DOHH2 (cell line): ENCODE measurements at regions not wholly inside any gene's neighbourhood (a gene's known extent, or its start where the extent isn't known, plus 50 kb on each side); places are given as distances from the start of the nearest gene placed in this dataset.

Experiments used
- H3F3A ChIP-seq: fragments of 200-600 bp; sonication (generic), shearing (Covaris generic); 2 replicates; pipeline ENCODE4 v1.6.0; 2016; ENCODE audit warnings: antibody characterized with exemption, mild to moderate bottlenecking; ENCODE audit not compliant: control insufficient read depth, insufficient read depth
- H3K27ac ChIP-seq: fragments of 200-600 bp; sonication (generic); 2 replicates; pipeline ENCODE4 v1.5.1; 2014; ENCODE audit warnings: low read depth, mild to moderate bottlenecking, low read length, moderate library complexity
- H3K27me3 ChIP-seq: fragments of 200-600 bp; sonication (generic); 2 replicates; pipeline ENCODE4 v1.6.1; 2014; ENCODE audit warnings: mild to moderate bottlenecking, low read length, mixed read lengths; ENCODE audit not compliant: control insufficient read depth
- H3K36me3 ChIP-seq: fragments of 200-600 bp; sonication (generic); 2 replicates; pipeline ENCODE4 v1.6.1; 2014; ENCODE audit warnings: mild to moderate bottlenecking, low read length, moderate library complexity, mixed read lengths; ENCODE audit not compliant: control insufficient read depth
- H3K4me1 ChIP-seq: fragments of 200-600 bp; sonication (generic); 2 replicates; pipeline ENCODE4 v1.6.1; 2014; ENCODE audit warnings: mild to moderate bottlenecking, low read length, mixed read lengths; ENCODE audit not compliant: control insufficient read depth
- H3K4me2 ChIP-seq: fragments of 200-600 bp; sonication (generic); 2 replicates; pipeline ENCODE4 v1.6.0; 2014; ENCODE audit warnings: mild to moderate bottlenecking, low read length, moderate library complexity
- H3K4me3 ChIP-seq: fragments of 200-600 bp; sonication (generic); 2 replicates; pipeline ENCODE4 v1.5.1; 2014; ENCODE audit warnings: mild to moderate bottlenecking, low read length, mixed read lengths
- H3K79me2 ChIP-seq: fragments of 200-600 bp; sonication (generic); 2 replicates; pipeline ENCODE4 v1.6.1; 2014; ENCODE audit warnings: mild to moderate bottlenecking, low read length, mixed read lengths; ENCODE audit not compliant: control insufficient read depth
- H3K9me2 ChIP-seq: fragments of 200-600 bp; sonication (generic); replicated peaks from 2 replicates; pipeline ENCODE4 v1.6.1; 2014; ENCODE audit warnings: mild to moderate bottlenecking, low read length, mixed read lengths; ENCODE audit not compliant: control insufficient read depth
- H3K9me3 ChIP-seq: fragments of 200-600 bp; sonication (generic); 2 replicates; pipeline ENCODE4 v1.6.1; 2014; ENCODE audit warnings: antibody characterized with exemption, low read length, mixed read lengths; ENCODE audit not compliant: control insufficient read depth, insufficient read depth
- H4K20me1 ChIP-seq: fragments of 200-600 bp; sonication (generic); 2 replicates; pipeline ENCODE4 v1.6.0; 2014; ENCODE audit warnings: low read depth, mild to moderate bottlenecking, antibody characterized with exemption, low read length, moderate library complexity; ENCODE audit not compliant: control insufficient read depth, insufficient read depth
- CTCF ChIP-seq: fragments of 200-600 bp; sonication (generic); IDR thresholded peaks from one replicate; pipeline ENCODE4 v1.5.1; 2014; ENCODE audit warnings: antibody characterized with exemption, mild to moderate bottlenecking, low read depth, low read length; ENCODE audit not compliant: poor library complexity, severe bottlenecking
- EZH2phosphoT487 ChIP-seq: fragments of 200-600 bp; sonication (generic); IDR thresholded peaks from 2 replicates; pipeline ENCODE4 v1.6.1; 2017; ENCODE audit warnings: borderline replicate concordance, mild to moderate bottlenecking, antibody characterized with exemption, low read length, moderate library complexity, mixed read lengths

GRCh38 chr3:176554264-176554663 is 643.0 kb downstream of the TBL1XR1 start:
- no peaks in the 10 kb centered on the region for H3K4me1 ChIP-seq
- H3K27ac ChIP-seq, result no peak overlapping the region
- no peaks in the 10 kb centered on the region for H3K79me2 ChIP-seq
- no peak overlapping the region for H3K4me2 ChIP-seq
- no peaks in the 10 kb centered on the region for H3K36me3 ChIP-seq
- H4K20me1 ChIP-seq, result no peaks in the 10 kb centered on the region
- no peaks in the 10 kb centered on the region for H3K9me3 ChIP-seq
- no peaks in the 10 kb centered on the region for H3K9me2 ChIP-seq
- TF ChIP-seq EZH2phosphoT487, result no peak
- TF ChIP-seq CTCF, result no peak
- no peaks in the 10 kb centered on the region for H3F3A ChIP-seq
- H3K27me3 ChIP-seq, result no peaks in the 10 kb centered on the region
- H3K4me3 ChIP-seq, result no peak overlapping the region

GRCh38 chr3:176526942-176527341 is 670.3 kb downstream of the TBL1XR1 start:
- Histone ChIP-seq H3K4me1 (no peaks in the 10 kb centered on the region), H3F3A (no peaks in the 10 kb centered on the region), H3K4me3 (no peak overlapping the region), H3K9me2 (no peaks in the 10 kb centered on the region), H3K27ac (no peak overlapping the region), H3K4me2 (no peak overlapping the region), H4K20me1 (no peaks in the 10 kb centered on the region), H3K79me2 (no peaks in the 10 kb centered on the region), H3K36me3 (no peaks in the 10 kb centered on the region), H3K9me3 (no peaks in the 10 kb centered on the region), H3K27me3 (no peaks in the 10 kb centered on the region)
- TF ChIP-seq CTCF, result no peak
- no peak for TF ChIP-seq EZH2phosphoT487

GRCh38 chr3:176526225-176526624 is 671.1 kb downstream of the TBL1XR1 start:
- Histone ChIP-seq H3F3A (no peaks in the 10 kb centered on the region), H3K9me2 (no peaks in the 10 kb centered on the region), H3K79me2 (no peaks in the 10 kb centered on the region), H3K9me3 (no peaks in the 10 kb centered on the region), H3K27me3 (no peaks in the 10 kb centered on the region), H4K20me1 (no peaks in the 10 kb centered on the region), H3K36me3 (no peaks in the 10 kb centered on the region), H3K4me1 (no peaks in the 10 kb centered on the region), H3K4me3 (no peak overlapping the region), H3K4me2 (no peak overlapping the region), H3K27ac (no peak overlapping the region)
- no peak for TF ChIP-seq CTCF
- no peak for TF ChIP-seq EZH2phosphoT487

GRCh38 chr3:176523114-176523513 is 674.2 kb downstream of the TBL1XR1 start:
- Histone ChIP-seq H3F3A (no peaks in the 10 kb centered on the region), H3K9me3 (no peaks in the 10 kb centered on the region), H3K79me2 (no peaks in the 10 kb centered on the region), H3K4me1 (no peaks in the 10 kb centered on the region), H3K4me3 (no peak overlapping the region), H4K20me1 (no peaks in the 10 kb centered on the region), H3K9me2 (no peaks in the 10 kb centered on the region), H3K36me3 (no peaks in the 10 kb centered on the region), H3K4me2 (no peak overlapping the region), H3K27me3 (no peaks in the 10 kb centered on the region), H3K27ac (no peak overlapping the region)
- TF ChIP-seq EZH2phosphoT487 (no peak), CTCF (no peak)
